Mucosa of gallbladder (tissue), 1 donor: ENCODE measurements at regions not wholly inside any gene's neighbourhood (a gene's known extent, or its start where the extent isn't known, plus 50 kb on each side); places are given as distances from the start of the nearest gene placed in this dataset.

ENCODE experiments used
- DNase-seq: peaks from one replicate; pipeline ENCODE4 v3.0.0-alpha.2; 2020; ENCODE audit warnings: low spot score
- donor health status: DM: no; HTN: no; CAD: no.

DNA sequence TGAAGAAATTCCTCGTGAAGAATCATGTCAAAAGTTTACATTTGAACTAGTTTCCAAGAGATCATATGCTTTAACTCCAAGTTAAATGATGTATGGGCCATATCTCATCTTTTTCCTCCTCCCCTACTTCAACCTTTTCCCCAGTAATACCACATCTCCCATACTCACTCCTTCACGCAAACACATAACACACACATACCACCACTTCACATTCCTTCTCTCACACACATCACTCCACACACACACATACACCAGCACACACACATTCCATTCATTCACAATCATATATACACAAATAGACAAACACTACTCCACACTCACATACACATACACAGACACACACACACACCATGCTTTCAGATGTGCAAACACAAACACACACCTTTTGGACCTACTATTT, 769.0 kb upstream of the NR2F2 start:
- no peak for DNase-seq

DNA sequence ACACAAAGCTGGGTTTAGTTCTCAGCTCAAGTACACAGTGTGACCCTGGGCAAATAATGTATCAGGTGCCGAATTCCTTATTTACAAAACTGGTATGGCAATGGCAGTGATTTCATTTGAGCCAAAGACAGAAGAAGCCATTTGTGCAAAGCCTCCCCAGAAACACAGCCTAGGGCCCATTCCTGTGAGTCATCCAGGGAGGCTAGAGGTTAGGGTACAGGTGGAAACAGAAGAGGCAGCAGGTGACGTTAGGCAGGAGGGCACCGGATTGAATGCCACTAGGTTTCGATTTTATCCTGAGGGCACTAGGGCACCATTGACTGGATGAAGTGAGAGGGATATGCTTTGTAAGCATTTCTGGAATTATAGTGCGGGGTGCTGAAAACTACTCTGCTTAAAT, 766.9 kb upstream of the NR2F2 start:
- DNase-seq, result no peak

DNA sequence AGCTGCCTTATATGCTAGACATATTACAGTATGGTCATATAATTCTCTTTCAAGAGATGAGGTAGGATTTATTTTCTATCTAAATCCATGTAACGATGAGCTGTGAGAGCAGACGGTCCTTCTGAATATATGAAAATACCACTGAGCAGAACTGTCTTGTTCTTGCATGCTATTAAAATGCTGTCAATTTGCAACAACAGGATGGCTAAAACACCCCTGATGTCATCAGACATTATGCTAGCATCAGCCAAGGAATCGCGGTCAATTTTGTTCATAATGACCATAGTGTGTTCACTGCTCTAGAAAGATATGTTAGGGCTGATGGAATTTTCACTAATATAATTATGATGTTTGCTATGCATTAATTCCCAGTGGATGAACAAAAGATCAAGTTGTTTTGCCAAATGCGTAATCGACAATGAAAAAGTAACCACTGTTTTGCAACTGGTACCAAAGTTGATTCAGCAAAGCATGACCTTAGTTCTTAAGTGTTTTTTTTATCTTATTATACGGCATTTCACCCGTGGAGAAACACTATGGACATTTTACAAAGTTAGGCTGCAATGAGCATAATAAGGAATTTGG, 765.4 kb upstream of the NR2F2 start:
- no peak for DNase-seq

DNA sequence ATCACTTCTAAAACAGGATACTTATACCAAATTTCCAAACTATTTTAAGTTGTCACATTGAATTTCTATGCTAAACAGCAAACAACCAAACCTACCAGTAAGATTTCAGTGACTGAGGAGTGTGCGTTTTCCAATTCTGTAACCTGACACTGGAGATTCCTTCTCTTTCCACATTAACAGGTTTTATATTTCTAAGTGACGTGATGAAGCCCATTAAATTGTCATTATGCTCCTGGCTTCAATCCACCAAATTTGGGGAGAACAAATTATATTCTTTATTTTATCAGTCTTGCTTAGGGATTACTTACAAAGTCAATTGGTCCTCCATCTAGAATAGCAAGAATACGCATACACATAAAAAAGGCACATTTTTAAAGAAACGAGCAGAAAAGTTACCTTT, 764.8 kb upstream of the NR2F2 start:
- DNase-seq, result no peak

DNA sequence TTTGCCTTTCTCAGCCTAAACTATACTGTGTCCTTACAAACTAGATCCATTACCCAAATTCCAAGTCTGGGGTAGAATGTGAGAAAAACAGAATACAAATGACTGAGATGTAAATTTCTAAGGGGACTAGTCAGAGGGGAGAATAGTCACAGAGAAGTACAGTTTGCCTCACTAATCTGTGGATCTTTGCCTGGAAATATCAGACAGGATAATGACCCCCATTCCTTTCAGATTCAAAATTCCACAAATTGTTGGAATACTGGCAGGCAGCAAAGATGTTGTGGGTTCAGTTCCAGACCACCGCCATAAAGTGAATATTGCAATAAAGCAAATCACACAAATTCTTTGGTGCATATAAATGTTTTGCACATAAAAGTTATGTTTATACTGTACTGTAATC, 762.8 kb upstream of the NR2F2 start:
- DNase-seq, result no peak

DNA sequence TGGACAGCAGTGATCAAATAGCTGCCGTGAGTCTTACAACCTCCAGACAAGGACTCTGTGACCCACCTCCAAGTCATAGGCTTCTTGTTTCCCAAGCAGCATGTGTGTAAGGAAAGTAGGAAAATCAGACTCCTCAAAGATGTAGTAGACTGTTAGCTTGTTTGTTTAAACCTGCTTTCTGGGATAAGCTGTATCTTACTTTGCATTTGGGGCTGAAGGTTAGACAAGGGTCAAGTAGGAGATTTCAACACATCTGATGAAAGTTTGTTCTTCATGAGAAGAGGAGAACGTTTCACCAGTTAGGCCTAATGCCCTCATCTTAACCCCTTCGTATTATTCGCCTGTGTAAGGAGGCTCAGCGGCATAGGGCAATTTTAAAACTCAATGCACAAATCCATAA, 756.4 kb upstream of the NR2F2 start:
- DNase-seq, result no peak

DNA sequence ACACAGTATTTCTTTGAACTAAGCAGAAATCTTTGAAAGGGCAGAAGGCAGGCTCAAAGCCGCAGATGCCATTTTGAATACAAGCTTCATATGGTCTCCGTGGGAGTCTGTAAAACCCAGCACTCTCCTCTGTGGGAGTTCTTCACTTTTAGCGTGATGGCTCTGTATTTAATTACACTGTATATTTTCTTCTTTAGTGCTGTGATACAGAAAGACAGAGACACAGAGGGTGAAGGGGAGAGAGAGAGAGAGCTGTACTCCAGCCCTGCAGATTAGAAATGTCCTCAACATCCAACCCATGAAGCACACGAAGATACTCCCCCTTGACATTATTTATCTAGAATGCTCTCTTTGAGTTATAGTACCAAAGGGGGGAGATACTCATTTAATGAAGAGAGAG, 752.6 kb upstream of the NR2F2 start:
- DNase-seq, result no peak

DNA sequence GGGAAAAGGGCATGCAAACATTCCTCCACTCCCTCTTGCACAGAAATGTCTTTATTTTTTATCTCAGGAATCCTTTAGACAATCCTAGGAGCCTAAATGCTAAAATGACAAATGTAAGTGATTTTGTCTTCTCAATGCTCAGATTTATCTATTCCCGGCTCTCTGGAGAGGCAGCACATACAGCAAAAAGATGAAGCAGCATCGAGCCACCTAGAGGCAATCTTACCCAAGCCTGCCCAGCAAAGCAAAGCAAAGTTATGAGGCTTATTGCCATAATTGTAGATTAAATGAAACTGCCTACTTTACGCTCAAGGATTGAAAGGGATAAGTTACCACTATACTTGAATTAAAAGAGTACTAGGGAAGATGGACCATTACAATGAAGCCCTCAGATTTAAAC, 750.4 kb upstream of the NR2F2 start:
- no peak for DNase-seq

DNA sequence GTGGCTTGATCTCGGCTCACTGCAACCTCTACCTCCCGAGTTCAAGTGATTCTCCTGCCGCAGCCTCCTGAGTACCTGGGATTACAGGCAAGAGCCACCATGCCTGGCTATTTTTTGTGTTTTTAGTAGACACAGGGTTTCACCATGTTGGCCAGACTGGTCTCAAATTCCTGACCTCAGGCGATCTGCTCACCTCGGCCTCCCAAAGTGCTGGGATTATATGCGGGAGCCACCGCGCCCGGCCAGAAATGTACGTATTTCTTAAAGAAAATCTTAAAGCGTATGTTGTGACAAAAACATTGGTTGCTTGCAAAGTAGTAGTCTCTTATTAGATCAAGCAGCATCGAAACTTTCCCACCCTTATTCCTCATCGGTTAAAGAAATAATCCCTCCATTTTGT, 748.9 kb upstream of the NR2F2 start:
- no peak for DNase-seq

DNA sequence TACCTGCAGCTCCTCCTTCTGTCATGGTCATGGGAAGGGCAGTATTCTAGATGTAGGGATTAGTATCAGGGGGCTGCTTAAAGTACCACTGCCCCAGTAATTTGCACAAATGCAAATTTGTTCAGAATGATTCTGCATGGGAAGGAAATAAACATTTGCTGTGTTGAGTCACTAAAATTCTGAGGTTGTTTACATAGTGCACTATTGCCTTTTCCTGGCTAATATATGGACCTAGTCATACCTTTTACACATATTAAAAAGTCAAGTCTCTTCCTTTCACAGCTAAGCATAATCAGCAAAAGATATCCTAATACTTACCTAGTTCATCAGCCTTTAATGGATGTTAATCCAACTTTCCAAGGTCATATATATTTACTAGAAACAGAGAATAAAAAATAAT, 746.4 kb upstream of the NR2F2 start:
- DNase-seq, result no peak

DNA sequence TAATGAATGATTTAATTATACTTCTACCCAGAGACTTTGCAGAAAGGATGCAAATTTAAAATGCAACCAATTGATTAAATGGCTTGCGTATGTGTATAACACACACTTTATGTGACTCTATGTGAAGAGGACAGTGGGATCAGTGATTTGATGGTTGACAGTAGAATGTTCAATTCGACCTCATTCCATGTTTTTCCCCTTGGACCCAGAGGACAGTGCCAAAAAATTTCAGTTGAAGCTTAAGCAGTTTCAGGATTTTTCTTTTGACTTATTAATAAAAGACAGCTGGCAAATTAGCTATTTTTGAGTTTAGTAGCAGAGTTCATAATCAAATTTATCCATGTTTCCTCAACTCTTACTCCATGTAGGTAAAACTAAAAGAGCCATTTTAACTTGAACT, 742.4 kb upstream of the NR2F2 start:
- DNase-seq, result no peak

DNA sequence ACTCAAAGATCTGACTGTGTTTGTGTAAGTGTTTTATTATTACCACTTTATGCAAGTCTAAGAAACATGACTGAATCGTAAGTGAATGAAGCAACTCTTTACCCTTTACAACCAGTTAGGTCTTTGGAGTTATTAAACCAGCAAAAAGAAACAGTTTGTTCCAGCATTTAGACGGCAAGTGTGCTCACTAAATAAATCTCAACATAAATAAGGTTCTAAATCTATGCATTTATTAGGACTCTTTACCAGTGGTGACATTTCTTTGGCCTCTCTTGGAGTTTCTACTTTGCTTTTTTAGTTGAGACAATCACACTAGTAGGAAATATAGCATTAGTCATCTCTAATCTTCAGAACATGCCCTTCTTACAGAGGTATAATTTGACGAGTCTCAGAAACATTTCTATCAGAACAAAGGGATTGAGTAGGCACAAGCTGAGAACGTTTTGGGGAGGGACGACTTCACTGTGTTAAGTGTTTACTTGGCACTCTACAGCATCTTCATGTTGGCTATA, 739.9 kb upstream of the NR2F2 start:
- no peak for DNase-seq

DNA sequence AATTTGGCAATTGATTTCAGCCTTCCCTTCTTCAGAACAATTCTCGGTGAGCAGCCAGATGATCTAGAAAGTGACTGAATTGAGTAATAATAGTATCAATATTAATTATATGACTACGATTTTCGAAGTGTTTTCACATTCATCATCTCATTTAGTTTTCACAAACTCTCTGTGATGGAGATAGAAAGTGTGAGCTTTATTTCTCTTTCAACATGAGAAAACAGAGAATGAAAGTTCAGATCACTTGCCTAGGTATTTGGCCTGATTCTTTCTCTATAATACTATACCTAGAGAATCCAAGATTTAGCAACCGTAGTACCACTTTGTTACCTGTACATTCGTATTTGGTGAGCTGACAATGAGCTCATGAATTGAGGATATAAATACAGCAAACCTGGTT, 739.2 kb upstream of the NR2F2 start:
- no peak for DNase-seq

DNA sequence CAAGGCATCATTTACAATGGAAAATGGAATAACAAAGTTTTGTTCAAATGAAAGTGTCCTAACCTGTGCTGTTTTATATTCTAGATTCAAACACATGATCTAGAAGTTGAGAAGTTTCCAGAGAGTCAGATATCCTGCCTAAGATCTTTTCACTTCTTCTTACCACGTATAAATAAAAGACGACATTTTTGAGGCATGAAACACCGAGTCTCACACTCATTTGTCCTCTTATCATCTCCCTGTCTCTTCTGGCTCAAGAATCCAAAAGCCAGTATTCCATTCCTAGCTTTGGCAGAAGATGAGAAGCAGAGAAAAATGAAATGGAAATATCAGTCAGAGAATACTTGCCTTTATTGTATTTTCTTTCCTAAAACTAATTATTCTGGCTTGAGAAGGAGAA, 738.6 kb upstream of the NR2F2 start:
- DNase-seq, result no peak

DNA sequence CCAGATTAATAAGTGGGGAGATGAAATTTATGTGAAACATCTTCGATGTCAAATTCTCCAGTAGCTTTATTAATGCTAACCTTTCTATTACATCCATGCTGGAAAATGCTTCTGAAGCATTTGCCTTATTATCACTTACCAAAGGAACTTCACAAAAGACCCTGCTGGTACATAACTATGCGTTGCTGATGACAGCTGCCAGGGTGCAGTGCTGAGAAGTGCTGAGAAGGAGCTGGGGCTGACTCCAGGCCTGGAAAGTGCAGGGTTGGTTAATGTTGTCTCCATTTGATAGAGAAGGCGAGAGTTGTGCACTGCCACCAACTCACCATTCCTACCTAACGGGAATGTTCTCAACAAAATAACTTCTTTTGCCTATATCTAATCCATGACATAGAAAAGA, 736.0 kb upstream of the NR2F2 start:
- DNase-seq, result no peak

DNA sequence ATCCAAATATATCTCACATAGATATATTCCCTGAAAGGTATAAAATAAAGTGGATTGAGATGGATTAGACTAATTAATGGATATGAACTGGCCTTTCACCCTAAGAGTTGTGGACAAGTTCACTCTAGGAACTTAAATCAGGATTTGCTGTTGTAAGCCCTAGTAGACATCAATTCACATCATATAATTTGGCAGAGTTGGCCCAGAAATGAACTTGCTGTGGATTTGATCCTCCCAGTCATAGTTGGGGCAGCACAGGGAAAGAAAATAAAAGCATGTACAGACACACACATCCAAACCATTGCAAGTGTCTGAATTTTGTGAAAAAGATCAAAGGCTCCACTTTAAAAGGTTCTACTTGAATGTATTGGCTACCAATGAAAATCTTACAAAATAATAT, 734.7 kb upstream of the NR2F2 start:
- no peak for DNase-seq

DNA sequence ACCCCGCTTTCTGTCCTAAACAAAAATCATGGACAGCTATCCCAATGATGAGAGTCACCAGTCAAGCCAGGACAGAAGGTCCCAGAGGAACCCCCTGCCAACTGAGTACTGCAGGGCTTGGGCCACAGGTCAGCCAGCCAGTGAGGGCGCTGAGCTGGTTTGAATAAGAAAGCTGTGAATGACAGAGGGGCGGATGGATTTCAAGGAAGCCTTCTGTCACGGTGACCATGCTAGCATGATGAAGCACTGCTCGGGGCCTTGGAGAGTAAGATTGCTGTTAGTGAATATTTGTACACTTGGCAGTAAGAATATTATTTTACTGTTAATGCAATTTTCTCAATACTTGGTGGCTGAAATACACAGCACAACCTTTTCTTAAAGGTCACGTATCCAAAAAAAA, 734.0 kb upstream of the NR2F2 start:
- DNase-seq, result no peak

DNA sequence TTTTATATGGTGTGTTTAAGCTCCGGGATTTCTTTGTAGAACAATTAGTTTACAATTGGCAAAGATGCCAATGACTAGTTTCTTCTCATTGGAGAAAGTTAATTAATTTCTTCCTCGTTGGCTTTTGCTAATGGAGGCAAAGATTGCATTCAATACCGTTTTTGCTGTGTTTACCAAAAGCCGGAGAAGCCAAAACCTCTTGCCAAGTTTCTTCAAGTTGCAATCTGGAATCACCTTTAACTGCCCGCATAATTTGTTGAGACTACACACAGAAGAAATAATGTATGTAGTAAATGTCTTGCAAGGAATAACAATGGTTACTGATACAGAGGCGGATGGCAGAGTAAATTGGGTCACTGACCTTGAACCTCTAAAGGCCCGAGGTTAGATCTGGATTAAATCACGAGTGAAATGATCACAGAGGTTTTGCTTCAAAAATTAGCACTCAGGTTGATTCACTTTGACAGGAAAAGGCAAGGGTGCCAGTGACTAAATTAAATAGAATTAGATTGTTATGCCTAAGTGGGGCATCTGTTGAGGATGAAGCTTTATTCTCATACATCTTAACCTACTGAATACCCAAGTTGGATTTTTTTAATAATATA, 732.1 kb upstream of the NR2F2 start:
- DNase-seq, result no peak

DNA sequence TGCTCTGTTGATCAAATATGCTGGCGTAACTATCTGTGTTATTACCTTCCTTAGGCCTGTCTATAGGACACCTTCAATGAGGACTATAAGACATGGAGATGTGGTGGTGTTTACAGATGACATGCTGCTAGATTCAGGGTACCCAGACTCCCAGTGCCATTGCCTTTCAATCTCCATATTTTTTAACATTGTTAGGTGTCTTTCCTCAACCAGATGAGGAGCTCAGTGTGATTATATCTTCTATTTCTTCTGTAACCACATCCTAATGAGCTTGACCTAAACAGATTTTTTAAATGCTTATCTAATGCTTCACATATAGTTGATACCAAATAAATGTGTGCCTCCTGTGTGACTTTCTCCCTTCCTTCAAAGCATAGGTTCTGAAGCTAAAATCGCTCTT, 730.1 kb upstream of the NR2F2 start:
- DNase-seq, result no peak

DNA sequence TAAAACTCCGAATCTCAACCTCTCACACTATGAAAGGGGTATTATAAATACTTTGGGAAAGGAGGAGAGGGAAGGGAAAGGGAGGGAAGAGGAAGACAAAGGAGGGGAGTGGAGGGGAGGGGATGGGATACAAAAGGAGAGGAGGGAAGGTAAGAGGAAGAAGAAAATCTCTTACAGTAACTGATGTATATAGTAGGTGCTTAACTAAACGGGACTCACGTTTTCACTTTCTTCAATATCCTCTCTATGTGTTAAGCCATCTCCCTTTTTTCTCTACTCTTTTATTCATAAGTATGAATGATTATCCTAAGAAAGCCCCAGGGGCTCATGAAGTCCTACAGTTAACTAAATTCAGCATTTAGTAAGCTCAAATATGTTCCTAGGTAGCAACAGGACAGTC, 729.6 kb upstream of the NR2F2 start:
- no peak for DNase-seq

DNA sequence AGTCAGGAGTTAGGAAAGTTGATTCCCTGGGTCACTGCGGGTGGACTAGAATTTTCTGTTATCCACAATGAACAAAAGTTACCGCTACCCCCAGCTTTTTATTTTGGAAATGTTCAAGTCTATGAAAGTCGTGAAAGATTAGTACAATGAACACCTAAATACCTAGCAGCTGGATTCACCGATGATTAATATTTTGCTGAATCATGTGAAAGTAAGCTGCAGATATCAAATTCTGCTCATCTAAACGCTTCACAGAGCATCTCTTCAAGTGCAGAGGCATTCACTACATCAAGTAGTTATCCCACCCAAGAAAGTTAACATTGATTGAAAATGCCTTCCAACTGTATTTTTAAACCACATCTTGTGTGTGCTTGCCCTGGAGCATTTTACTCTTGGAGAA, 729.0 kb upstream of the NR2F2 start:
- no peak for DNase-seq

DNA sequence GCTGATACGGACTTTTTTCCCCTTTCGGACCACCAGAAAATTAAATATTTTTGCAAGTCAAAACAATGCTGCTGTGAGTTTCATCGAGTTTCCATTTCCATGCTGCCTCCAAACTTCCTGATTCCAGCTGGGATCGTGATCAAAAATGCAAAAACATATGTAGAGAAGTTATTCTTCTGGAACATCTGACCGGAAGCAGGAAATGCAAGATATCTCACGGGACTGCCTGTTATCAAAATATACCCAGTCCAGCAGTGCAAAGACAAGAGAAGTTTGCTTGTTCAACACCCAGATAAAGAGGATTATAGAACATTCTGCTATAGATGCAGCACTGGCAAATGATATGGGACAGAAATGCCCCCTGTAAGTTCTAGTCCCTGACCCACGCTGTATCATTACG, 726.7 kb upstream of the NR2F2 start:
- no peak for DNase-seq

DNA sequence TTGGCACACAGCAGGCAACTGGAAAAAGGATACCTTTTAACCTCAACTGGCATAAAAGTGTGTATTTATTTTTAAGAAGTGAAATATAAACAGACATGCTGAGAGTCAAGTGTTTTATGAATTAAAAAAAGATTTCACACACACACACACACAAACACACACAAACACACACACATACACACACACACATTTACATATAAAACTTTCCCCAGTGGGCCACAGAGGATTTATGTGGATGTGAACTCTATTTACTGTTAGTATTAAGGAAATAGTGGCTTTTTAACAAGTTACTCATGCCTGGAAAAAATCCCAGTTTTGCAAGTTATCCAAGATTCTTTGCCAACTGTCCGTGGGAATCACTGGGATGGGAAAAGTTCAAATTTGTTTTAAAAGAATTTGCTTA, 725.9 kb upstream of the NR2F2 start:
- DNase-seq, result no peak

DNA sequence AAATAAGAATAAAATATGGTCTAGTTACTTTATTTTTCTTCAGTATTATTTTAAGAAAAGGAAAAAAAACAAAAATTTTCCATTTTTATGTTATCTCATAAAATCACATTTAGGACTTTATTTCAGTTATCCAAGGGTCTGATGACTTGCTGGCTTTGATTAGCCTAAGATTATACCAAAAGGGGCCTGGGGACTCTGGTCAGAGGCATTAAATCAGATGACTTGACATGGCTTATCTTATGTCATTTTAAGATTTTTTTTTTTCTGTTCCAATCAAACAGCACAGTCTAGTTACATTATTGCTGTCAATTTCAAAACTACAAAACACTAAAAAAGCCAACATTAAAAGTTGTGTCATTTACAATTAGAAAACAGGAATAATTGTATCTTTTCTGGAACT, 725.4 kb upstream of the NR2F2 start:
- DNase-seq, result no peak
